H54 (cell line): ENCODE measurements at regions not wholly inside any gene's neighbourhood (a gene's known extent, or its start where the extent isn't known, plus 50 kb on each side); places are given as distances from the start of the nearest gene placed in this dataset.

Experiments
- DNase-seq: peaks from one replicate; pipeline ENCODE4 v3.0.0; 2011; ENCODE audit warnings: low spot score, mixed read lengths; ENCODE audit not compliant: insufficient read length
- FAIRE-seq: peaks from 3 replicates; lab custom pipeline; 2011; peaks lifted over from hg19 to GRCh38; lab: Jason Lieb, UNC
- POLR2A ChIP-seq: IDR thresholded peaks from 2 replicates; pipeline ENCODE4 v1.6.1; 2011; ENCODE audit warnings: low read depth, mild to moderate bottlenecking, low read length

GRCh38 chr5:161960314-161960713 lies 107.3 kb upstream of the GABRG2 start:
- FAIRE-seq (no peak), DNase-seq (no peak)
- no peak for TF ChIP-seq POLR2A

GRCh38 chr5:161966564-161966963 lies 101.0 kb upstream of the GABRG2 start:
- FAIRE-seq (peak; percentile 55), DNase-seq (no peak)
- no peak for TF ChIP-seq POLR2A

DNA sequence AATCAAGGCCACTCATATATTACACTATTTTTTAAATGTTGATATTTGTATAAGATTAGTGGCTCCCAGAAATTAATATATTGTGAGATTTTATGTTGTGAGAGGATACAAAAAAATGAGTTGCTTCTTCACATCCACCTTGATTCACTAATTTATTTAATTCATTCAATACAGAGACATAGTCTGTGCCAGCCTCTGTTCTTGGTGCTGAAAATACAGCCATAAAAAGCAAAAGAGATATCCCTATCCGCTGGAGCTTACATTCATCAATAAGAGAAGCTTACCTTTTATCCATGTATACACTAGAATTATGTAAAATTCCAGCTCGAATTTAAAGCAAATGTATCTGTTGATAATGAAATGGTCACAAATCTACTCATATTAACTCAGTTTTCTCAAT lies 92.2 kb upstream of the GABRG2 start:
- DNase-seq (no peak), FAIRE-seq (no peak)
- TF ChIP-seq POLR2A = no peak

- FAIRE-seq = no peak
- DNase-seq = no peak
- TF ChIP-seq POLR2A = no peak
Observed at GRCh38 chr5:161988077-161988476, 79.5 kb upstream of the GABRG2 start.
